ENCODE measurements at regions not wholly inside any gene's neighbourhood (a gene's known extent, or its start where the extent isn't known, plus 50 kb on each side); places are given as distances from the start of the nearest gene placed in this dataset.

DNA sequence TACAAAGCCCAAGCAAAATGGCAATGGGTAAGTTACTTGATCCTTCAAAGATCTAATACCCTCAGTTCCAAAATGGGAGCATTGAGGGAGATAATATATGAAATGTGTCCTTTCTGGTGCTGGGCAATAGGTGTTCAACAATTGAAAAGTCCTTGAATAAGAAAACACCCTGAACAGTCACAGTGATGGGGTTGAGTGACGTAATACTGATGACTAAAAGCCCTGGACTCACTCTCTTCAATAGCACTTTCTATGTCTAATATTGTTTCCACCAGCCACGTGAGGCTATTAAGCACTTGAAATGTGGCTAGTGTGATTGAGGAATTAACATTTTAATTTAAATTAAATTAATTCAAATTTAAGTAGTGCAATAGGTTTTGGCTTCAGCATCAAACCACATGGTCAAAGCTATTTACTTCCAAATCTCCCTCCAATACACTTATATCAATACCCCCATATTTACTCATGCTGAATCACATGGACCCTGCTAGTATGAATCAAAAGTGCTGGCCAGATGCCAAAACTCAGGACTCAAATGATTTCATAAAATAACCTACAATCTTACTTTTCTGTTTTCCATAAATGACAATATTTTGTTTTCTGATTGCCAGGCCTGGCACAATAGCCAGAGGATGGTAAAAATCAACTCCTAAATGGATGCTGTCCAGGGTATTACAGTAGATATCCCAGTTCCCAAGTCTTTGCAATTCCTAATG lies 516.2 kb downstream of the HAPSTR1 start:
- TF ChIP-seq EZH2 (IDR thresholded peaks at IDR 0.05; ENCODE audit: borderline replicate concordance, low read depth, low read length) (no peak), DNMT1 (IDR thresholded peaks at IDR 0.05) (no peak), NFYB (IDR thresholded peaks at IDR 0.05; ENCODE audit: extremely low read depth, insufficient read length) (no peak)
- TF ChIP-seq, protein P1, sequence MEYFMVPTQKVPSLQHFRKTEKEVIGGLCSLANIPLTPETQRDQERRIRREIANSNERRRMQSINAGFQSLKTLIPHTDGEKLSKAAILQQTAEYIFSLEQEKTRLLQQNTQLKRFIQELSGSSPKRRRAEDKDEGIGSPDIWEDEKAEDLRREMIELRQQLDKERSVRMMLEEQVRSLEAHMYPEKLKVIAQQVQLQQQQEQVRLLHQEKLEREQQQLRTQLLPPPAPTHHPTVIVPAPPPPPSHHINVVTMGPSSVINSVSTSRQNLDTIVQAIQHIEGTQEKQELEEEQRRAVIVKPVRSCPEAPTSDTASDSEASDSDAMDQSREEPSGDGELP (CRISPR knock-in tag; IDR thresholded peaks at IDR 0.05; ENCODE audit: borderline replicate concordance): no peak
- TF ChIP-seq, protein P2, sequence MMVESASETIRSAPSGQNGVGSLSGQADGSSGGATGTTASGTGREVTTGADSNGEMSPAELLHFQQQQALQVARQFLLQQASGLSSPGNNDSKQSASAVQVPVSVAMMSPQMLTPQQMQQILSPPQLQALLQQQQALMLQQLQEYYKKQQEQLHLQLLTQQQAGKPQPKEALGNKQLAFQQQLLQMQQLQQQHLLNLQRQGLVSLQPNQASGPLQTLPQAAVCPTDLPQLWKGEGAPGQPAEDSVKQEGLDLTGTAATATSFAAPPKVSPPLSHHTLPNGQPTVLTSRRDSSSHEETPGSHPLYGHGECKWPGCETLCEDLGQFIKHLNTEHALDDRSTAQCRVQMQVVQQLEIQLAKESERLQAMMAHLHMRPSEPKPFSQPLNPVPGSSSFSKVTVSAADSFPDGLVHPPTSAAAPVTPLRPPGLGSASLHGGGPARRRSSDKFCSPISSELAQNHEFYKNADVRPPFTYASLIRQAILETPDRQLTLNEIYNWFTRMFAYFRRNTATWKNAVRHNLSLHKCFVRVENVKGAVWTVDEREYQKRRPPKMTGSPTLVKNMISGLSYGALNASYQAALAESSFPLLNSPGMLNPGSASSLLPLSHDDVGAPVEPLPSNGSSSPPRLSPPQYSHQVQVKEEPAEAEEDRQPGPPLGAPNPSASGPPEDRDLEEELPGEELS (CRISPR knock-in tag; IDR thresholded peaks at IDR 0.05; ENCODE audit: borderline replicate concordance): no peak
- TF ChIP-seq, protein P3, sequence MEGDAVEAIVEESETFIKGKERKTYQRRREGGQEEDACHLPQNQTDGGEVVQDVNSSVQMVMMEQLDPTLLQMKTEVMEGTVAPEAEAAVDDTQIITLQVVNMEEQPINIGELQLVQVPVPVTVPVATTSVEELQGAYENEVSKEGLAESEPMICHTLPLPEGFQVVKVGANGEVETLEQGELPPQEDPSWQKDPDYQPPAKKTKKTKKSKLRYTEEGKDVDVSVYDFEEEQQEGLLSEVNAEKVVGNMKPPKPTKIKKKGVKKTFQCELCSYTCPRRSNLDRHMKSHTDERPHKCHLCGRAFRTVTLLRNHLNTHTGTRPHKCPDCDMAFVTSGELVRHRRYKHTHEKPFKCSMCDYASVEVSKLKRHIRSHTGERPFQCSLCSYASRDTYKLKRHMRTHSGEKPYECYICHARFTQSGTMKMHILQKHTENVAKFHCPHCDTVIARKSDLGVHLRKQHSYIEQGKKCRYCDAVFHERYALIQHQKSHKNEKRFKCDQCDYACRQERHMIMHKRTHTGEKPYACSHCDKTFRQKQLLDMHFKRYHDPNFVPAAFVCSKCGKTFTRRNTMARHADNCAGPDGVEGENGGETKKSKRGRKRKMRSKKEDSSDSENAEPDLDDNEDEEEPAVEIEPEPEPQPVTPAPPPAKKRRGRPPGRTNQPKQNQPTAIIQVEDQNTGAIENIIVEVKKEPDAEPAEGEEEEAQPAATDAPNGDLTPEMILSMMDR (IDR thresholded peaks at IDR 0.05 in 2 of 3, conservative IDR thresholded peaks at IDR 0.05 in 1 of 3; ENCODE audit: insufficient read depth in 2 of 3, low read depth in 1 of 3, low read length in 3 of 3): no peak
